NCI-H128 (cell line): ENCODE measurements at regions not wholly inside any gene's neighbourhood (a gene's known extent, or its start where the extent isn't known, plus 50 kb on each side); places are given as distances from the start of the nearest gene placed in this dataset.

Experiments
- DNase-seq: peaks from one replicate; lab custom pipeline; 2025; ENCODE audit not compliant: unreplicated experiment; lab: John Stamatoyannopoulos, UW

- no peak for DNase-seq
Observed at GRCh38 chr11:116194156-116194904, 578.5 kb downstream of the BUD13 start.

GRCh38 chr11:116193321-116194131, 579.3 kb downstream of the BUD13 start:
- DNase-seq, result no peak

GRCh38 chr11:116192509-116193210, 580.1 kb downstream of the BUD13 start:
- DNase-seq, result no peak

GRCh38 chr11:116190861-116191260, 581.9 kb downstream of the BUD13 start:
- no peak for DNase-seq

- no peak for DNase-seq
Observed at GRCh38 chr11:116189408-116190170, 583.2 kb downstream of the BUD13 start.

GRCh38 chr11:116188350-116188749, 584.4 kb downstream of the BUD13 start:
- no peak for DNase-seq

GRCh38 chr11:116187026-116187425, 585.8 kb downstream of the BUD13 start:
- DNase-seq, result no peak

GRCh38 chr11:116185551-116185950, 587.2 kb downstream of the BUD13 start:
- no peak for DNase-seq

GRCh38 chr11:116184763-116185162, 588.0 kb downstream of the BUD13 start:
- DNase-seq, result no peak

GRCh38 chr11:116182356-116182966, 590.3 kb downstream of the BUD13 start:
- DNase-seq, result no peak

GRCh38 chr11:116180806-116181600, 591.8 kb downstream of the BUD13 start:
- DNase-seq, result no peak

- DNase-seq, result no peak
Observed at GRCh38 chr11:116179401-116179800, 593.4 kb downstream of the BUD13 start.

- DNase-seq, result no peak
Observed at GRCh38 chr11:116177521-116178210, 595.1 kb downstream of the BUD13 start.

- DNase-seq, result no peak
Observed at GRCh38 chr11:116176484-116177005, 596.2 kb downstream of the BUD13 start.

GRCh38 chr11:116175707-116176106, 597.1 kb downstream of the BUD13 start:
- no peak for DNase-seq

- DNase-seq, result no peak
Observed at GRCh38 chr11:116173941-116174911, 598.6 kb downstream of the BUD13 start.

GRCh38 chr11:116173506-116173905, 599.3 kb downstream of the BUD13 start:
- no peak for DNase-seq

- DNase-seq, result no peak
Observed at GRCh38 chr11:116172851-116173250, 599.9 kb downstream of the BUD13 start.
